ENCODE measurements at regions not wholly inside any gene's neighbourhood (a gene's known extent, or its start where the extent isn't known, plus 50 kb on each side); places are given as distances from the start of the nearest gene placed in this dataset.
"Not testable (repeated sequence)": the region's sequence is repeated elsewhere in the genome, so short reads cannot be mapped to it uniquely, and the experiment has no call there.

DNA sequence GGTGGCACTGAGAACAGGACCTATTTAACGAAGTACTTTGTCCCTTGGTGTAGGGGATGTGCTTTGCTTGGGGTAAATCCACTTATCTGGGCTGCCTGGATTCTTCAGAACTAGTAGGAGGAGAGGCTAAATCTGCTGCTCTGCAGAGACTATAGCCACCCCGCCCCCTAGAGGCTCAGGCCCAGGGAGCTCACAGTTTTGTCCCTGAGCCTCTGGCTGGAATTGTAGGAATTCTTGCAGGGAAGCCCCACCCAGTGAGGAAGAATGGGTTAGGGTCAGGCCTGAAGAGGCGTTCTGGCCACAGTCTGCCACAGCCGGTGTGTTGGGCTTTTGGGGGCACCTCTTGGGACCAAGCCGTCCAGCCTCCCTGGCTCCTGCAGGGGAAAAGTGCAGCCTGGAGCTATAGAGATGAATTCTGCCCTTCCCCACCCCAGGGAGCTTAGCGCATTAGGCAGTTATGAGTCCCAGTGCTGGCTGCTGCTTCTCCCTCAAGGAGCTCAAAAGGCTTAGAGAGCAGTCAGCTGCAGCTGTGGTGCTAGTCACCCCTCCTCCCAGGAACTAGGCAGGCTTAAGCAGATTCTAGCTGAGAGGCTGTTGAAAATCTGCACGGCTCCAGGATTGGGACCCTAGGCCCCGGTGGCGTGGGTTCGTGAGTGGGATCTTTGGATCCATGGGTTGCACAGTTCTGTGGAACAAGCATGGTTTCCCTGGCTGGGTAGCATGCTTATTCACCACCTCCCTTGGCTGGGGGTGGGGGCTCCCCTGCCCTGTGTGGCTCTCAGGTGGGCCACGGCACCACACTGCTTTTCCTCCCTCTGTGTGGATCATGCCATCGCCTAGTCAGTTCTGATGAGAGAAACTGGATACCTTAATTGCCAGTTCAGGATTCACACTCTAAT, 237.4 kb upstream of the TOM1L1 start:
- in situ Hi-C loops (cut with HindIII; ENCODE audit: low sequenced_read_pairs), result no loop called here

- in situ Hi-C loops (cut with HindIII; ENCODE audit: low sequenced_read_pairs), result no loop called here
Measured at GRCh38 chr17:54666559-54666958, 234.1 kb upstream of the TOM1L1 start.

DNA sequence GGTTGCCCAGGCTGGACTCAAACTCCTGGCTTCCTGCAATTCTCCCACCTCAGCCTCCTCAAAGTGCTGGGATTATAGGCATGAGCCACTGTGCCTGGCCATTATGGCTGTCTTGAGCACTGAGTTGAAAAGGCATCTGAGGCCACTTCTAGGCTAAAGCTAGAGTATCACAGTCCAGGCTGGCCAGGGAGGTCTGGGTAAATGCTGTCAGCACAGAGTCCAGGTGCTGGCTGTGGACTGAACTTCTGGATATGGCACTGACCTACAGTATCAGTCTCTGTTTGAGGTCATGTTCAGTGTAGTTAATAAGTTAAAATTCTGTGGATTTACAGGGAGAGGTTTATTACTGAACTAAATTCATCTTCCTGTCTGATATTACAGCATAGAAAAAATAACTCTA, 222.5 kb upstream of the TOM1L1 start:
- in situ Hi-C loops (cut with HindIII; ENCODE audit: low sequenced_read_pairs), result no loop called here

DNA sequence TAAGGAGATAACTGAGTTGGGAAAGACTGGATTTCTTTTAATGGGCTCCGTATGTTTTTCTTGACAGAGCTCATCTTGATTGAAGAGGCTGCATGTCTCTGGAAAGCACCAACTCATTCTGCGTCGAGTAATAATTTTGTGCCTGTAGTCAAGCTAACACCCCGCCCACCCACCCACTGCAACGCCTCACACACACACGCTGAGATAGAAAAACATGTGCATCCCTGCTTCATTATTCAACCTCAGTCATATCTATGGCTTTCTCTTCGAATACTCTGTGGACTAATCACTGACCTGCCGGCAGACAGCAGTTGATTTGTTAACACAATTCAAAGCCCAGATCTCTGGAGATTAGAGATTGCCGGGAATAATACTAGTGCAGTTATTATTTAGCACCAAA, 220.2 kb upstream of the TOM1L1 start:
- in situ Hi-C loops (cut with HindIII; ENCODE audit: low sequenced_read_pairs), result no loop called here

DNA sequence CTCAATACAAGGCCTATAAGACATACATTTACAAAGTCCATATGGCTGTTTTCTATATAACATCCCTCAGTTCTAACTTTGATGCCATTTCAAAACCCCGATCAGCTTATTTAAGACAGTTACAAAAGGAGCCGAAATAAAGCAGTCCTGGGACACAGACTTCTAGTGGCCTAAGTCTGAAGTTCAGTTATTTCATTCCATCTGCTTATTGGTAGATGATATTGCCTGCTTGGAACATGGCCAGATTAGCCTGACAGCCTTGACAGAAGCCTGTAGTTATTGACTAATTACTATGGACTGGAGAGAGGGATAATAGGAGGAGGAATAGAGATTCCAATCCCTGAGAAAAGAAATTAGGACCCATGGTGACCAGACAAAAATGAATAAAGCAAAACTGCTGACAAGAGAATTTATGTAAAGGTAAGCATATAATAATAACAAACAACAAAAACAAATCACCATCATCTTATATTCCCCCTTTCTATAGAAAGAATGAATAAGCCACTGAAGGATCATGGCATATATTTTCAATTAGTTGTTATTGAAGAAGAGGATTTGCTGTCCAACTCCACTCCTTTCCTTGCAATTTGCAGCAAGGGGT, 206.3 kb upstream of the TOM1L1 start:
- in situ Hi-C loops (cut with HindIII; ENCODE audit: low sequenced_read_pairs), result no loop called here

- in situ Hi-C loops (cut with HindIII; ENCODE audit: low sequenced_read_pairs), result not testable (repeated sequence)
Measured at GRCh38 chr17:54712798-54713197, 187.9 kb upstream of the TOM1L1 start.

- in situ Hi-C loops (cut with HindIII; ENCODE audit: low sequenced_read_pairs), result no loop called here
Measured at GRCh38 chr17:54718286-54718685, 182.4 kb upstream of the TOM1L1 start.

- in situ Hi-C loops (cut with HindIII; ENCODE audit: low sequenced_read_pairs), result no loop called here
Measured at GRCh38 chr17:54727624-54728023, 173.0 kb upstream of the TOM1L1 start.

DNA sequence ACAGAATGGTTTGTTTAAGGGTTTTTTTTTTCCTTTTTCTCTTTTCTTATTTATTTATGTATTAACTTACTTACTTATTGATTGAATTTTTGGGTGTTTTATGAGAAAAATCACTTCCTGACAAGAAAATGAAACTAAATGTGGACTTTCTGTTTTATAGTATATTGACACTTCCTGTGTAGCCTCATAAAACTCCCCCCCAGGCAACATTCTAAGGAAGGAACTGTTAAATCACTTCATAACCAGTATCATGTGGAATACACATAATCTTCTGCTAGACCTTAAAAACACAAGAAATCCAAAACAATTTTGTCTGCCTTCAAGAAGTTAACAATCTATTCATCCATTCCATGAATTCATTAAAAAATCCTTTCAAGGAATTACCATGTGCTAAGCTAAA, 164.1 kb upstream of the TOM1L1 start:
- in situ Hi-C loops (cut with HindIII; ENCODE audit: low sequenced_read_pairs), result no loop called here

- in situ Hi-C loops (cut with HindIII; ENCODE audit: low sequenced_read_pairs), result no loop called here
Measured at GRCh38 chr17:54738496-54738895, 162.2 kb upstream of the TOM1L1 start.

GRCh38 chr17:54744750-54745149, 155.9 kb upstream of the TOM1L1 start:
- in situ Hi-C loops (cut with HindIII; ENCODE audit: low sequenced_read_pairs), result no loop called here

GRCh38 chr17:54745239-54745638, 155.4 kb upstream of the TOM1L1 start:
- in situ Hi-C loops (cut with HindIII; ENCODE audit: low sequenced_read_pairs), result no loop called here

GRCh38 chr17:54745862-54746261, 154.8 kb upstream of the TOM1L1 start:
- in situ Hi-C loops (cut with HindIII; ENCODE audit: low sequenced_read_pairs), result no loop called here

GRCh38 chr17:54749157-54749556, 151.5 kb upstream of the TOM1L1 start:
- in situ Hi-C loops (cut with HindIII; ENCODE audit: low sequenced_read_pairs), result no loop called here

GRCh38 chr17:54754560-54754959, 146.1 kb upstream of the TOM1L1 start:
- in situ Hi-C loops (cut with HindIII; ENCODE audit: low sequenced_read_pairs), result no loop called here

GRCh38 chr17:54760836-54761235, 139.8 kb upstream of the TOM1L1 start:
- in situ Hi-C loops (cut with HindIII; ENCODE audit: low sequenced_read_pairs), result no loop called here

GRCh38 chr17:54770836-54771235, 129.8 kb upstream of the TOM1L1 start:
- in situ Hi-C loops (cut with HindIII; ENCODE audit: low sequenced_read_pairs), result no loop called here

GRCh38 chr17:54771409-54771915, 129.2 kb upstream of the TOM1L1 start:
- in situ Hi-C loops (cut with HindIII; ENCODE audit: low sequenced_read_pairs), result no loop called here

DNA sequence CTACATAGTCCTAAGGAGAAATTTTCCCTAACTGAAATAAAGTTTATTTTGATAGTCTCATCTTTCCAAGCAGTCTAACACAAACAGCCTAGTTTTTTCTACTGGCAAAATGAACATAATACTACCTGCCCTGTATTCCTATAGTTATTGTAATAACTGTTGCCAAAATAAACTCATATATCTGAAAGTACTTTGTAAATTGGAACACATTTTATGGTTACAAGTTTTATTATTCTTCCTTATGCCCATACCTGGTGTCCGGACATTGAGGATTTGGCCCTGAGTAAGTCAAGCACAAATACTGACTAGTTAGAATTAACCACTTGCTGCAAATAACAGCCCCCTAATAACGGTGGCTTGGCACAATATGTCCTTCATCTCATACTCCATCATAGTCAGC, 120.4 kb upstream of the TOM1L1 start:
- in situ Hi-C loops (cut with HindIII; ENCODE audit: low sequenced_read_pairs), result loop anchor here (25.0 kb wide), 1 partner anchor 107 kb away; no protein-coding TSS in a partner anchor

GRCh38 chr17:54781389-54781788, 119.3 kb upstream of the TOM1L1 start:
- in situ Hi-C loops (cut with HindIII; ENCODE audit: low sequenced_read_pairs), result loop anchor here (25.0 kb wide), 1 partner anchor 106 kb away; no protein-coding TSS in a partner anchor

DNA sequence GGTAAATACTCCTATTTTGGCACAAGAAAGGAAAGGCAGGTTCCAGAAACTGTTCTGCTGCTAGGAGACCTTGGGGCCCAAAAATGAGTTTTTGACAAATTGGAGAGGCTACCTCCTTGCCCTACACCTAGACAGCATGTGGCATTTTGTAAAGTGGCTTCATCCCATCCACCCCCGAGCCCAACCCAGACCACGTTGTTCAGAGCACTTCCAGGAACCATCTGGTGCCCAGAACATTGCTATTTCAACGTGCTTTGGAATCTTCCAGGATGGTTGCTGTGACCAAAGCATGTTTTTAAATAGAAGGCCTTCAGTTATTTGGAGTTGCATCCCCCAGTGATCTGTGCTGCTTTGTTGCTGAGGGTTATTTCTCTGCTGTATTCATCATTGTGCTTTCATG, 116.3 kb upstream of the TOM1L1 start:
- in situ Hi-C loops (cut with HindIII; ENCODE audit: low sequenced_read_pairs), result loop anchor here (25.0 kb wide), 1 partner anchor 103 kb away; no protein-coding TSS in a partner anchor
